Cerebellar nuclear complex (tissue), 1 donor: ENCODE measurements at regions not wholly inside any gene's neighbourhood (a gene's known extent, or its start where the extent isn't known, plus 50 kb on each side); places are given as distances from the start of the nearest gene placed in this dataset.

Experiments
- DNase-seq, 2 experiments: peaks; one replicate each; lab custom pipeline; 2025; lab: John Stamatoyannopoulos, UW

GRCh38 chr11:39144351-39145130, 2314.9 kb downstream of the LRRC4C start:
- no peak for DNase-seq

- no peak for DNase-seq
Measured at GRCh38 chr11:39139581-39139980, 2319.9 kb downstream of the LRRC4C start.

GRCh38 chr11:39120890-39121289, 2338.6 kb downstream of the LRRC4C start:
- no peak for DNase-seq

GRCh38 chr11:39113606-39114005, 2345.8 kb downstream of the LRRC4C start:
- DNase-seq: no peak

GRCh38 chr11:39102236-39102635, 2357.2 kb downstream of the LRRC4C start:
- DNase-seq: no peak

GRCh38 chr11:39078465-39078864, 2381.0 kb downstream of the LRRC4C start:
- DNase-seq: no peak

- no peak for DNase-seq
Measured at GRCh38 chr11:39037611-39038010, 2421.8 kb downstream of the LRRC4C start.

- DNase-seq: no peak
Measured at GRCh38 chr11:39036021-39036420, 2423.4 kb downstream of the LRRC4C start.

- DNase-seq: no peak
Measured at GRCh38 chr11:39021539-39021938, 2423.5 kb upstream of the RAG2 start.

- DNase-seq: no peak
Measured at GRCh38 chr11:39011797-39012196, 2413.8 kb upstream of the RAG2 start.

GRCh38 chr11:38990841-38991240, 2392.8 kb upstream of the RAG2 start:
- no peak for DNase-seq

- no peak for DNase-seq
Measured at GRCh38 chr11:38990139-38990538, 2392.1 kb upstream of the RAG2 start.

GRCh38 chr11:38988908-38989307, 2390.9 kb upstream of the RAG2 start:
- no peak for DNase-seq

- no peak for DNase-seq
Measured at GRCh38 chr11:38972220-38972619, 2374.2 kb upstream of the RAG2 start.

GRCh38 chr11:38971141-38971540, 2373.1 kb upstream of the RAG2 start:
- no peak for DNase-seq

- no peak for DNase-seq
Measured at GRCh38 chr11:38968951-38969350, 2370.9 kb upstream of the RAG2 start.

- DNase-seq: no peak
Measured at GRCh38 chr11:38952698-38953097, 2354.7 kb upstream of the RAG2 start.

- no peak for DNase-seq
Measured at GRCh38 chr11:38950867-38951266, 2352.8 kb upstream of the RAG2 start.

- DNase-seq: no peak
Measured at GRCh38 chr11:38948392-38948791, 2350.4 kb upstream of the RAG2 start.

- no peak for DNase-seq
Measured at GRCh38 chr11:38937709-38938108, 2339.7 kb upstream of the RAG2 start.

GRCh38 chr11:38935941-38936340, 2337.9 kb upstream of the RAG2 start:
- no peak for DNase-seq

GRCh38 chr11:38927993-38928392, 2330.0 kb upstream of the RAG2 start:
- DNase-seq: no peak

GRCh38 chr11:38924644-38925043, 2326.6 kb upstream of the RAG2 start:
- DNase-seq: no peak

GRCh38 chr11:38900211-38900610, 2302.2 kb upstream of the RAG2 start:
- no peak for DNase-seq
